GM12891 (cell line): ENCODE measurements at regions not wholly inside any gene's neighbourhood (a gene's known extent, or its start where the extent isn't known, plus 50 kb on each side); places are given as distances from the start of the nearest gene placed in this dataset.

ENCODE experiments used
- POLR2A ChIP-seq: IDR thresholded peaks from 2 replicates; pipeline ENCODE4 v1.6.1; 2011; ENCODE audit warnings: low read depth, low read length, control low read depth
- TAF1 ChIP-seq: IDR thresholded peaks from 2 replicates; pipeline ENCODE4 v1.6.1; 2011; ENCODE audit warnings: low read depth, low read length, control low read depth

DNA sequence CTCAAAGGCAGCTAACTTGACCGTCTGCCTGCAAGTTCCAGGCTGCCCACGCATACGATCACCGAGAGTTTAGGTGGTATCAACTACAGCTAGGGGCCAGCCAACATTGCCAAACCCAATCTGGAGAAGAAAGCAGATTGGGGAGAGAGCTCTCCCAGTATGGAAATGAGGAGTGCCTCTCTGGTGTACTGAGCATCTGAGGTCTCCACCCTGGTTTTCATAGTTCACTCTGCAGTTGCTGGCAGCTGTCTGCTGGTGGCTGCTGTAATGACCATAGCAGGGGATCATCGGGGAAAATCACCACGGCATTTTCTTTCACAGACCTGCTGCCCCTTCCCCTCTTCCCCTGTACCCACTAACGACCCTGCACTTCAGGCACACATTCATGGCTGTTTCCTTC is 201.7 kb downstream of the NUFIP1 start:
- TF ChIP-seq POLR2A (no peak), TAF1 (no peak)
